NCI-H2081 treated with DMSO at 0.1 percent for 48 hours (cell line): ENCODE measurements at regions not wholly inside any gene's neighbourhood (a gene's known extent, or its start where the extent isn't known, plus 50 kb on each side); places are given as distances from the start of the nearest gene placed in this dataset.

ENCODE experiments used
- DNase-seq: peaks from one replicate; lab custom pipeline; 2025; lab: John Stamatoyannopoulos, UW

DNA sequence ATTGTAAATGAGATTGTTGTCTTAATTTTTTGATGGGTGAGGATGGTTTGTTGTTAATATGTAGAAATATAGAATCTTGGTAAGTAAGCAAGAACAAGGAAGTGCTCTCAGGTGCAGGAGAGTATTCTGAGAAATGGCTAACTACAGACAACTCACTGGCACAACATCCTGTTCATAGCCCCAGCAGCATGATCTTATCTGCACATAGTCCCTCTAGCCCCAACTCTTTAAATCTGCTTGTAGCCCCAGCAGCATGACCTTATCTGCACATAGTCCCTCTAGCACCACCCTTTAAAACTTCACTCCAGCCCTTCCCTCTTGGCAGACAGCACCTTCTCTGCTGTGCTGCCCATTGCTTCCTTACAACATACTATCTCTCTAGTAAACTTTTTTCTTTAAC, 1957.1 kb upstream of the ADGRL3 start:
- DNase-seq: no peak

DNA sequence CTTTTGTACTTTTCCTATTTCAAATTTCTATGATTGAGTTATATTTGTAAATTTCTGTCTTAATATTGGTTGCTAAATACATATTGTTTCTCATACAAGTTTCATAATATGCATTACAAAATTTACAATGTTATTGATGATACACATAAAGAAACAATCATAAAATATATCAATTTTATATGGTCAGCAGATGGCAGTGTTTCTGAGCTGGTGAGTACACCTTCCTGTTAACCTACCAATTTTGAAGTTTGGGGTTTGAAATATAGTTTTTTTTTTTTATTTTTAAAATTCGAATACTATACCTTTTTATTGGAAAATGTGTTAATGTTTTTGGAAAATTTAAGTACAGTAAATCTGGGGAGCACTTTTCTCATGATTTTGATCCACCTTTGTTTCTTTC, 1953.1 kb upstream of the ADGRL3 start:
- DNase-seq: no peak

DNA sequence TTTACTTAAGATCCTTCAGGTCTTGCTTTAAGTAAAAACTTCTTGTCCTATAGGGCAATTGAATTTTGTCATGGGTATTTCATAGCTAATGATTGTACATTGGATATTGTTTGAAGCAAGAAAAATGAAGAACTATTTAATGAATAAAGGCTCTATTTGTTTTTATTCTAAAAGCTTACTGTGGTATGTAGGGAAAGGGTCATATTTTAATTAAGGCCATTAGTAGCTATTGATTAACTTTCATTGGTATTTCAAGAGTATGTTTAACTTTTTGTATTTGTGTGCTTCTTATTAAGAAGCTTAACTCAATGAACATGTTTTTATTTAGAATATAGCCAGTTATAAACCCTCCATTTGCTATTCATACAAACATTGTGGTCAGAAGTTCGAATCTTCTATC, 1951.8 kb upstream of the ADGRL3 start:
- no peak for DNase-seq

DNA sequence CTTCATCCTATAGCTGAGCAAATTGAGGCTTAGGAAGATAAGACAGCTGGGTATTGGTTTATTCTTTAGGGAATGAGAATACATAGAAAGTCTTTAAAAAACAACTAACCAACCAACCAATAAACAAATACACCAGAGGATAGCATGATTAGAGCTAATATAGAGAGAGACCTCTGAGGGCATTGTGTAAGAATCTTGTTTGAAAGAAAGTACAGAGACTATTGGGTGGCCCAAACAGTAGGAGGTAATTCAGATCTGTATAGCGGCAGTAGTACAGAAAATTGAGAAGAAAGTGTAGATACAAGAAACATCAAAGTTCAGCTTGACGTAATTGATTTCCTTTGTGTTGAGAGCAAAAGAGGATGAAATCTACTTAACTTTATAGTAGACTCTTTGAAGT, 1951.0 kb upstream of the ADGRL3 start:
- DNase-seq: no peak

DNA sequence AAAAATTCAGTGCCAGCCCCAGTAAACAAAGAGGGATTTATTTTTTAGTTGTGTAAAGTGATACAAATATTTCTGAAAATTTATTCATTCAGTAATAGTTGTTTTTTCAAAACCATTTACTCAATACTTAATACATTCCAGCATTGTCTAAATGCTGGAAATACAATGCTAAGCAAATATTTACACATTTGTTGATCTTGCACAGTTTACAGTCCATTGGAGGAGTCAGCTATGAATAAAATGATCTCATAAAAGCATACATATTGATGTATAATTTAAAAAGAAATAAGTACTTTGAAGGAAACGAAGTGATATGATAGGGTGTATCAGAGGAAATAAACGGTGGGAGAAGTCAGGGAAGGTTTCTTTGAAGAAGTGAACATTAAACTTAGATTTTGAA, 1942.1 kb upstream of the ADGRL3 start:
- no peak for DNase-seq

DNA sequence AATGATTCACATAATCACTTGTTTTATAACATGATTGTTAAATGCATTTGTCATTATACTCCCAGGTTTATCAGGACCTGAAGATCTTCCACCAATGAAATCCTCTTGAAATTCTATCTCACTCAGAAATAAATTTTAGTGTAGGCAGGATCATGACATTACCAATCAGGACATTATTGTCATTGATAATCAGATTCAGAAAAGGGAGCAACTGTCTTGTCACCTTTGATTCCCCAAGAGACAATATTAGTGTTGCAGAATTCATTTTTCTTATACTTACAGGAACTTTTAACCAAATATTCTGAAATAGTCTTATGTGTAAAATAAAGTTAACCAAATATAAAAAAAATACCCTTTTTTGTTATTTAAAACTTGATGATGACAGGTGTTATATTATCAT, 1892.5 kb upstream of the ADGRL3 start:
- no peak for DNase-seq

DNA sequence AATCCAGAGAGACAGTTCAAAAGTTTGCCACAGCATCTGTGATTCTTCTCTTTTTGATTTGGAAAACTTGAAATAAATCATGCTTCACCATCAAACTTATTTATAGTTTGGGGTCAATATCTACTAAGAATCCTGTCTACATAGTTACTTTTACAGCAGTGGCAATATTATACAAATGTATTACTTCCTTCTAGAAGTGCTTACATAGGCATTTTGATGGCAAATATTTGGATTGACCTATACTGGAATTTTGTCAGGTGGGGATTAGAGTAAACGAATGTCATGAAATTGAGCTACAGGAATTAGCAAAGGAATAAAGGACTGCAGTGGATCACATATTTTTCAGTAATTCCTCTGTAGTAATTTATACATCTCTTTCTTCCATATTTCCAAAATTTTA, 1885.5 kb upstream of the ADGRL3 start:
- no peak for DNase-seq

DNA sequence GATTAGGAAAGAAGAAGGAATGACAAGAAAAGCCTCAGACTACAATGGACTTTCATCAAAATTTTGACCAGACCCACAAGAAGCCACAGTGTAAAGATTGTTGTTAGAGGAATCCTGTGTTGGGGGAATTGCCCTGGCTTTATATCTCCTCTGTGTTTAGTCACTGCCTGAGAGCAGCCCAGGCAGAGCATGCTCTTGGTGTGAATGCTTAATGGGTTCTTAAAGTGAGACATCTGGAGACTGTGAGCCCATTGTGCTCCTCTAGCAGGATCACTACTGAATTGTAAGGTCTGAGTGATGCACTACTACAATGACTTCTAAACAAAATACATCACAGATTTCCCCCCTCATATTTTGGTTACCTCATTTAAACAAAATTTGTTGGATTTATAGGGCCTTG, 1860.5 kb upstream of the ADGRL3 start:
- DNase-seq: no peak

DNA sequence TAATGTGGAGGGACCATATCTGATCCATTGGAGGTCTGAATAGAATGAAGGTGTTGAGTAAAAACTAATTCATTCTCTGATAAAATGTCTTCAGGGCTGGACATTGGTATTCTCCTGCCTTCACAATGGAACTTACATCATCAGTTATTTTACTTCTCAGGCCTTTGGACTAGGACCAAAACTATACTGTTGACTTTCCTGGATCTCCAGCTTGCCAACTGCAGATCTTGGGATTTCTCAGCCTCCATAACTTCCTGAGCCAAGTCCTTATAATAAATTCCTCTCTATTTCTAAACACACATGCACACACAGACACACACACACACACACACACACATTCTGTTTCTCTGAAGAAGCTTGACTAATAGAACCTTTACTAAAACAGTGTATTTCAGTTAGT, 1858.6 kb upstream of the ADGRL3 start:
- no peak for DNase-seq

DNA sequence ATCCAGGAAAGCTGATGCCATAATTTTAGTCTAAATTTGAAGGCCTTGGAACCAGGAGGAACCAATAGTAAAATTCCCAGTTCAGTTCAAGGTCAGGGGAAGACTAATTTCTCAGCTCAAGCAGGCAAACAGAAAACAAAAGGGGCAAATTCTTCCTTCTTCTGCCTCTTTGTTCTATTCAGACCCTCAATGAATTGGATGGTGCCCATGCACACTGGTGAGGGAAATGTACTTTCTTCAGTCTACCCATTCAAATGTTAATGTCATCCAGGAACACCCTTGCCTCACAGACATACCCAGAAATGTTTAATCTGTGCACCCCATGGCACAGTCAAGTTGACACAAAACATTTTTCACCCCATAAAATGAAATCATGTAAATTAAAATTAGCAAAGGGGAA, 1851.2 kb upstream of the ADGRL3 start:
- DNase-seq: no peak

DNA sequence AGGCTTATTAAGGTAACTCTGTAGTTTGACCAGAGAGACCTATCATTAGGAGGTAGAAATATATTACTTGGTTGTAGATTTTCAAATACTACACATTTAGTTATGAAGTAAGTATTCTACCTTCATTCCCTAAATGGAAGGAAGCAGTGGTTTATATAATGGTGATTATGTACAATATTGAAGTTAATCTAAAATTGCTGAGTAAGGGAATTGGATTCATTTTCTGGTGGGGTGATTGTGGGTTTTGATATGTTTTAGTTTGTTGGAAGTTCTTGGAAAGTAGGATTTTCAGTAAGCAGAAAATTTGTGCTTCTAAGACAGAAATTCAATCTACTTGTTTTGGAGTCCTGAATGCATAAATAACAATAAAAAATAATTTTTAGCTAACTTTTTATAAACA, 1830.9 kb upstream of the ADGRL3 start:
- no peak for DNase-seq

DNA sequence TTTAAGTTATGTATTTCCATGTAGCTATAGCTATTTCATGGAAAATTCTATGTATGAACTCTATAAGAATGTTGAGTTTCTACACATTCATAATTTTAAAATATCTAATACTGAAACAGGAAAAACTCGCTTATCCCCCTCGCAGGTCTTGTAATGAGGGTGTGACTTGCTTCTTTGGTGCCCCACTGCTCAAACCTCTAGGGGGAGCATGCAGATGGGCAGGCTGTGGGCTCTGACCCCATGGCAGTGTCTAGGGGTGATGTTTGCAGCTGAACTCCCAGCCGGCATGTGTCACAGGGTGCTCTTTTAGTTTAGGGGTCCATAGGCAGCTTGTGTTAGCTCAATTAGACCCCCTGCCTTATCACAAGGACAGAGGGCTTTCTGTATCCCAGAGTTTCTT, 1825.7 kb upstream of the ADGRL3 start:
- DNase-seq: no peak

DNA sequence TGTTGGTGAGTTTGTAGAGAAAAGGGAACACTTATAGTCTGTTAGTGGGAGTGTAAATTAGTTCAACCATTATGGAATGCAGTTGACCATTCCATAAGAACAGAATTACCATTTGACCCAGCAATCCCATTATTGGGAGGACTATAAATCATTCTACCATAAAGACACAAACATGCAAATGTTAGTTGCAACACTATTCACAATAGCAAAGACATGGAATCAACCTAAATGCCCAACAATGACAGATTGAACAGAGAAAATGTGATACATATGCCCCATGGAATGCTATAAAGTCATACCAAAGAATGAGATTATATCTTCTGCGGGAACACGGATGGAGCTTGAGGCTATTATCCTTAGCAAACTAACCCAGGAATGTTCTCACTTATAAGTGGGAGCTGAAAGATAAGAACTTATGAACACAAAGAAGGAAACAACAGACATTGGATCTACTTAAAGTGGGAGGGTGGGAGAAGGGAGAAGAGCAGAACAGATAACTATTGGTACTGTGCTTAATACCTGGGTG, 1819.2 kb upstream of the ADGRL3 start:
- no peak for DNase-seq

DNA sequence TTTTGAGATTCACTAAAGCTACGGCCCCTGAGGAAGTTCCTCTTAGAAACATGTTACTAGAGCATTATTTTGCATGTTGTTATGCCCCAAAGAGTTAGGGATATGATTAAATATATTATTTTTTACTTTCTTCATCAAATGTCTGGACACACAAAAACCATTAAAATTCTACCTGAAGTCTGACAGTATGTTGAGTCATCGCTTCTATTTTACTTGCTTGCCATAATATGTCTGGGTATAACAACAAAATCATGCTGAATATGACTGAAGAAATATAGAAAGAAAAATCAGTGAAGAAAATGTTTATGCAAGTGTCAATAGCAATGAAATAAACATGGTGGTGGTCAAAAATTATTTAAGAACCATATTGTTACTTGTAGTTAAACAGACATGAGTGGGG, 1818.5 kb upstream of the ADGRL3 start:
- DNase-seq: no peak

DNA sequence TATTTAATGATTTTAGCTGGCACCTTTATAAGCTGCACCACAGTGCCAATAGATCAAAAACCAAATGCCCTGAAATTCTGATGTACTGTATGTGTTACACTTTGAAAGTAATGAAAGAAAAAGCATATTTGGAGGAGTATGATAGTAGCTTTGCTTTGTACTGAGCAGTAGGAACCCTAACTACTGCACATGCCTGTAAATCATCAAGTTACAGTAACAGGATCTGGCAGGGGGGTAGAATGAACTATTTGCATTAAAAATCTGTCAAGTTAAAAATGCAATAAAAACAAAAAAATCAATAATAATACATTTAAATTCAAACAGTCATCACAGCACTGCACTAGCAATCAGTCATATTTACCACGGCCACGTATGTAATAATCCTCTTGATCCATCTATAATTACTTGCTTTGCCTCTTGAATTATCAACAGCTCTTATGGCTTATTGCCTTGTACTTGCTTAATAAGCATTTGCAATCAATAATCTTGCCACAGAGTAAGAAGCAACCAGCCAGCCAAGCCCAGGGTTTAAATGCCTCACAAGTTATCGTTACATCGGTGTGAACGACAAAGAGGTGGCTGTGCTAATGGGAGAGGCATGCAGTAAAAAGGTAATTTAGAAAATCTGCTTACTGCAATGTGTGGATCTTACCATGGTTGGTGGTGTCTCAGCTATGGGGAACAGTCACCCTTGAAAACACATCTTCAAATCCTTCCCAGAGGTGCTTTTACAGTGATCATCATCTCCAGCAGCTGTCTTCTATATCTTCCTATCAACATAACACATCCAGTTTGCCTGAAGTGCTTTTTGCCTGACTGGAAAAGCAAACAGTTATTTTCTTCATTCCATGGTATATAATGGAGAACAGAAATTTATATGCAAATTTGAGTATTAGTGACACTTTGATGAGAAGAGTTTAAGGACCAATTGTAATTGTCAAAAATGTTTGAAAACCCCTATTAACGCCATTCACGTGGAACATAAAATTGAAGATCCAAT, 1812.1 kb upstream of the ADGRL3 start:
- DNase-seq: no peak

DNA sequence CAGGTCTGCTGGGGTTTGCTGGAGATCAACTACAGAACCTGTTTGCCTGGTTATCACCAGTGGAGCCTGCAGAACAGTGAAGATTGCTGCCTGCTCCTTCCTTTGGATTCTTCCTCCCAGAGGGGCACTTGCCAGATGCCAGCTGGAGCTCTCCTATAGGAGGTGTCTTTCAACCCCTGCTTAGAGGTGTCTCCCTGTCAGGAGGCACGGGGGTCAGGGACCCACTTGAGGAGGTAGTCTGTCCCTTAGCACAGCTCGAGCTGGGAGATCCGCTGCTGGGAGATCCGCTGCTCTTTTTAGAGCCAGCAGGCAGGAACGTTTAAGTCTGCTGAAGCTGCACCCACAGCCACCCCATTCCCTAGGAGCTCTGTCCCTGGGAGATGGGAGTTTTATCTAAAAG, 1806.3 kb upstream of the ADGRL3 start:
- no peak for DNase-seq

DNA sequence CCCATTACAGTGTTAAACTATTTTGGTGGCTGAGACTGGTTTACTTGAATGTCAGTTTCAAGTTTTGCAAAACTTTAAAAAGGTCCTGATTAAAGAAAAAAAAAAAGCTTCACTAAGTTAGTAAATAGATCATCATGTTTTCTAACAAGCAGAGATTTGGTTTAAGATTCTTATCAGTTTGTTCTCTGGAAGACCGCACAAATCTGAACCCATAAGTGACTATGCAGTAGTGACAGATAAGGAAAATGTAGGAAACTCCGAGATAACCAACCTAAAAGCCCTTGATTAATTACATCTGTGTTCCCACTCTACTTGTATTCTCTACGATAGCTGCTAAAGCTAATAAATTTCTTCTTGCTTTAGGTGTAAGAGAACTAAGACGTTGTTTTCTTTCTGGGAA, 1799.8 kb upstream of the ADGRL3 start:
- no peak for DNase-seq

DNA sequence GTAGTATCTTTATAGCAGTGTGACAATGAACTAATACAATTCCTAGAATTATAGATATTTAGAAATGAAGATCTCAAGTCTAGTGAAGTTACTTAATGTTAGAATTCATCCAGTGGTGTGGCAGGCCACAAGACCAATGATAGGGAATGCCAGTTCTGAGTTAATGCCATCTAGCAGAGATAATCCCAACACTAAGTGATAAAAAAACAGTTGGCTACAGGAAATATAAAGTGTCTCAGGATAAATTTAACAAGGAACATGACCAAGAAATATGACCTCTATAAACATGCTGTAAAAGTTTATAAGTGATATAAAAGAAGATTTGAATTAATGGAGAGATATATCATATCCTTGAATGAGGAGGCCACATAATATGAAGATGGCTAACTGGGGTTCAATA, 1790.5 kb upstream of the ADGRL3 start:
- DNase-seq: no peak

DNA sequence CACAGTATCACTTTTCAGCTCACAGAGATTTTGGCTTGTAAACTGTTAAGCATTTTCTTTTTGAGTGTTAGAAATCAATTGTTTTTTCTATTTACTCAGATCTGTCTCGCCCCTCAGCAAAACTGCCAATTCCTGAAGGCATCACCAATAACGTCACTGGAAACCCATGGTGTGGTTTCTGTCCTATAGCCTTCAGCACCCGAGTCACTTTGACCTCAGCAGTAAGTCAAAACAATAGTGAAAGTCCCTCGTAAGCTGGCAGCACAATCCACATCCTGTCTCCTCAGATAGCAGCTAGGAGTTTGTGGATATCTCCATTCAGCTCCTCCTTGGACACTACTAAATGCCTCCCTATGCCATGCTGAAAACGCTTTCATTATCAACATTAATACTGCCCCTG, 1787.4 kb upstream of the ADGRL3 start:
- no peak for DNase-seq

DNA sequence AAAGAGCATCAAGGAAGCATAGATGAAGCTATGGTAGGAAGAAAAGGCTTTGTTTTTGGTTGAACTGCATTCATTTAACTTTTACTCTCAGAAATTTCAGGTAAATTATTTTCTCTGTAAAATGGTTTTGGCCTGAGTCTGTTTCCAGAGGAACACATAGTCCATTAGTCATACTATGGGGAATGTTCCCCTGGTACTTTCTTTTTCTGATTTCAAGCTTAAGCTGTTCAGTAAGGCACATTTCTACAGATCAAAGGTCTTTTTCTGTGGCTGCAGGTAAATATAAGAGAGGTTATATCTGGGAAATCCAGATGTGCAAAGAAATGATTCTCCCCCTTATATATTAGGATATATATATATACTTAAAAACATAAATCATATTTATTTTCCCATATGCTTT, 1744.4 kb upstream of the ADGRL3 start:
- no peak for DNase-seq

DNA sequence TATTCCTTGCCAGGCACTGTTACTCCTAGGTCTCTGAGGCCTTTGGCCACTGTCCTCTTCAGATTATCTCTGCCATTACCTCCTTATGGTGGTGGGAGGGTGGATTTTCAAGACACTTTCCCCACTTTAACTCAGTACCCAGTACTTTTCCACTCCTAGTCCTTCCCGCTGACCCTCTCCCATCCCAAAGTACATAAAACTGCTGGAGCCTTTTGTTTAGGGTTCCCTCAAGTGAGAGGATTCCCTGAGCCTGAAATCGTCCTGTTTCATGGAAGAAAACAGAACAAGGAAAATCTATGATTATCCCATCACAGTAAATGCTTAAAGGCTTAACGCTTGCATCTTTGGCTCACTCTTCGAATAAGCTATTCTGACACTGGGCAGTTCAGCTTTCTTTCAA, 1742.5 kb upstream of the ADGRL3 start:
- DNase-seq: no peak

DNA sequence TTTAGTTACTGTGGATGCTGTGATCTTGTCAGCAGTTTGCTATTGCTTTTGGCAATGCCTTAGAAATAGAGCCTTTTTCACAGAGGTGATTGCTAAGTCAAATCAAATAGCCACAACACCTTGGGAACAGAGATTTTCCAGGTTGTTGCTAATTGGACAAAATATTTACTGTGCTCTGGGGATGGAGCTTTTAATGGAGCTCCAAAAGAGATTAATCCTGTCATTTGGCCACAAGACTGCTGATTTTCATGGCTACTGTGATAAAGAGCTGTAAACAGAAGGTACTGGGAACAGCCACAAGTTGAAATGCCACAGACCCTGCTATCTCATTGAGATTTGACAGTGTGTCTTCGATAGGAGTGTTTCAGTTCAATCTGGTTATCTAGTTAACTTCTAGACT, 1715.2 kb upstream of the ADGRL3 start:
- DNase-seq: no peak

DNA sequence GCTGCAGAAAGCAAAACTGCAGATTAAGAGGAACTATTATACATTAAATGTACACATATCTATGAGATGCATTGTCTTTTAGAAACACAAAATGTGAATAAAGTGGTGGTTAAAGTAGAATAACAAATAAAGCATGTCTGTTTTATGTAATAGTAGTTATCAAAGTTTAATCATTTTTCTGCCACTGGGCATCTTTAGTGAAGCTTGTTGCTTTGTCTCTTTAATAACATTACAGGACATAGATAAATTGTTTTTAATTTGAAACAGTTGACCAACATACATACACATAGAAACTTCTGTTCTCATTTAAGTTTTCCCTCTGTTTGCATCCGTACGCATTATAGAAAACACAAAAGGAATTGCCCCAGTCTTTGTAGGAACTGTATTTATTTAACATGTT, 1700.0 kb upstream of the ADGRL3 start:
- no peak for DNase-seq

DNA sequence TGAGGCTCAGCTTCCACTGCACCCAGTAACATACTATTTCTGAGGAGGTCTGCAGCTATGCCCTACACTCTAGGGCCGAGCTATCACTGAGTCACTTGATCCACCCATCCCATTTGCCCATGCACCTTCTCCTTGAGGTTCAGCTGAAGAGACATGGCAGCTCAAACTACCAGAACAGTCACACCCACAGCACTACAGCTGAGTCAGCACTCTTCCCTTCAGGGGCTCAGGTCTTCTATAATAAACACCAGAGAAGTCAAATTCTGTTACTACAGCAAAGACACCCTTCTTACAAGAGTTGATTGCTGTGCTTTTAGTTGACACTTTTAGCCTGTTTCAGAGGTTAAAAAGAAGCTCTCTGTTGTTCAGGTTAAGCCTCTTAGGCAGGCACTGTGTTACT, 1696.4 kb upstream of the ADGRL3 start:
- DNase-seq: no peak
